ENCODE measurements at regions not wholly inside any gene's neighbourhood (a gene's known extent, or its start where the extent isn't known, plus 50 kb on each side); places are given as distances from the start of the nearest gene placed in this dataset.

GRCh38 chr12:45669792-45670191, 59.7 kb upstream of the ARID2 start:
- TF ChIP-seq POLR2AphosphoS5 (IDR thresholded peaks at IDR 0.05; ENCODE audit: low read depth, low read length) (no peak), TAF1 (IDR thresholded peaks at IDR 0.05; ENCODE audit: borderline replicate concordance, insufficient read depth, low read length) (no peak), SIN3A (IDR thresholded peaks at IDR 0.05; ENCODE audit: borderline replicate concordance, insufficient read depth, low read length) (no peak)

Measured in PFSK-1 (cell line).